ENCODE measurements at regions not wholly inside any gene's neighbourhood (a gene's known extent, or its start where the extent isn't known, plus 50 kb on each side); places are given as distances from the start of the nearest gene placed in this dataset.

GRCh38 chr4:129379429-129379828 is 283.5 kb downstream of the C4orf33 start:
- TF ChIP-seq PATZ1 (CRISPR knock-in tag; IDR thresholded peaks at IDR 0.05; ENCODE audit: borderline replicate concordance), result no peak
- TF ChIP-seq TOX (CRISPR knock-in tag; IDR thresholded peaks at IDR 0.05; ENCODE audit: borderline replicate concordance), result no peak
- TF ChIP-seq ARNTL (CRISPR knock-in tag; IDR thresholded peaks at IDR 0.05; ENCODE audit: borderline replicate concordance, low read depth), result no peak
- TF ChIP-seq RARB (CRISPR knock-in tag; IDR thresholded peaks at IDR 0.05), result no peak
